ENCODE measurements at regions not wholly inside any gene's neighbourhood (a gene's known extent, or its start where the extent isn't known, plus 50 kb on each side); places are given as distances from the start of the nearest gene placed in this dataset.

- ATAC-seq (no peak), DNase-seq (ENCODE audit: low spot score) (no peak)
Observed at GRCh38 chr4:165765053-165765452, 108.0 kb upstream of the TLL1 start.

DNA sequence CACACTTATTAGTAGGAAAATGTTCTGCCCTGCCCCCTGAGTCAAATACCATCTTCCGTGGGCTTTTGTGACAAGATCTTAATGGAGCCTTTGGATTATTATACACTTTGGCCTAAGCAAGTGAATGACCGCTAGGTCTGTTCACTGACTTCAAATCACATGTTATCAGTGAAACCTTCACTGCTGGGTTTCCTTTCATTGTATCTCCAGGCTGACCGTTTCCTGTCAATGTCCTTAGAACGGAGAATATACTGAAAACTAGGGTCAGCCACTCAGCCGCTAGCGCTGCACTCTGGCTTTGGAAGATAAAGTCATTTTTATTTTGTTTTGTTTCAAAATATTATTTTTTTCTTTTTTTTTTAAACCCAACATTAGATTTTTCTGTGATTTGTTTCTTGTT is 107.0 kb upstream of the TLL1 start:
- DNase-seq (ENCODE audit: low spot score), result no peak
- ATAC-seq, result peak; percentile 56

- no peak for ATAC-seq
- no peak for DNase-seq (ENCODE audit: low spot score)
Observed at GRCh38 chr4:165766976-165767375, 106.1 kb upstream of the TLL1 start.

GRCh38 chr4:165767671-165768070 is 105.4 kb upstream of the TLL1 start:
- DNase-seq (ENCODE audit: low spot score), result no peak
- no peak for ATAC-seq

- DNase-seq (ENCODE audit: low spot score), result no peak
- no peak for ATAC-seq
Observed at GRCh38 chr4:165768281-165768680, 104.8 kb upstream of the TLL1 start.

GRCh38 chr4:165774326-165774725 is 98.7 kb upstream of the TLL1 start:
- DNase-seq (ENCODE audit: low spot score) (no peak), ATAC-seq (no peak)

GRCh38 chr4:165779950-165780670 is 92.9 kb upstream of the TLL1 start:
- ATAC-seq, result no peak
- DNase-seq (ENCODE audit: low spot score), result no peak

DNA sequence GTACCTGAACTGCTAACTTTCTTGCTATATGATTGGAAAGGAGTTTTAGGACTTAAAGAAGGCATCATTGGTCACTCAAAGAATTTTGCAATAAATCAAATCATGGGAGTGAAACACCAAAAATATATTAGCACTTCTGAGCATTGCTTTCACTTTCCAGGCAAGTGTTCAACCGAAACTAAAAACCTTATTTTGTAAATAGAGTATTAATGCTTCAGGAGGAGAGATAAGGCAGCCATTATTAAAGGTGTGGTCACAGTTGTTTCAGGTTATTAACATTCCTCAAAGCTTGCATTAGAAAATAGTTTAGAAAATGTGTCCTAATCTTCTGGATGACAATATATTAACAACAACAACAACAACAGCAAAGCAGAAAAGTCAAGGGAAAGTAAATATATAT is 92.3 kb upstream of the TLL1 start:
- no peak for DNase-seq (ENCODE audit: low spot score)

GRCh38 chr4:165782623-165783022 is 90.4 kb upstream of the TLL1 start:
- ATAC-seq (no peak), DNase-seq (ENCODE audit: low spot score) (no peak)

More for the DNA sequence above, 92.3 kb upstream of the TLL1 start:
- ATAC-seq, result no peak

- ATAC-seq (no peak), DNase-seq (ENCODE audit: low spot score) (no peak)
Observed at GRCh38 chr4:165783626-165784025, 89.4 kb upstream of the TLL1 start.

DNA sequence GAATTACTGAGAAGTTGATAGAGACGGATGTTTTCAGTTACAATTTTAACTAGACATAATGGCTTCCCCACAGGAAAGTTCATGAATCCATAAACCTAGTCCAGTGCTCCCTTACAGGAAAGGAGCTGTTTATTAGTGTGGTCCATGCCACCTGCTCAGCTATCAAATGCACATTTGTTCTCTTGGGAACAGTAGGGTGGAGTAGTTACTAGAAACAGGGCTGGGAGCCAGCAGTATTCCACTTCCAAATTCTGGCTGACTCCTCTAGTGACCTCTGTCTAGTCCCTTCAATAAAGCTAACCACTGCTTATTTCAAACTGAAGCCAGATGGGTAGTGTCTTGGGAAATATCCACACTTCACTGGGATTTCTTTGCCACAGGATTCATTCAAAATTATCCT is 88.4 kb upstream of the TLL1 start:
- ATAC-seq, result peak; percentile 52

DNA sequence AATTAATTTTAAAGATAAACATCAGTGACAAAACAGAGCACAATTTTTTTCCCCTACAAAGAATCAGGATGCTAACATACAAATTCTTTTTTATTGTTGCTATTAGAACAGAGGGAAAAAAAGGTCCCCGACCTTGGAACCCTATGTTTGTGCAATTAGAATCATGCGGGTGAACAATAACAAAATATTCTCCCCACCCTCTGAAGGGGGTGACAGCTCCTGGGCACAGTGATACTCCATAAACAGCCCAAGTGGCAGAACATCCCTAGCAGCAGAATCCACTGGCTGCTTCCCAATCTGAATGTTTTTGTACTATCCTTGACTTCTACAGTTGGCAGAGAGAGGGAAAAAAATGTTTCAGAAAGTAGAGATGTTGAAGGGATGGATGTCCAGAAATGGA is 87.7 kb upstream of the TLL1 start:
- DNase-seq (ENCODE audit: low spot score), result no peak
- no peak for ATAC-seq

More for the DNA sequence above, 88.4 kb upstream of the TLL1 start:
- no peak for DNase-seq (ENCODE audit: low spot score)

DNA sequence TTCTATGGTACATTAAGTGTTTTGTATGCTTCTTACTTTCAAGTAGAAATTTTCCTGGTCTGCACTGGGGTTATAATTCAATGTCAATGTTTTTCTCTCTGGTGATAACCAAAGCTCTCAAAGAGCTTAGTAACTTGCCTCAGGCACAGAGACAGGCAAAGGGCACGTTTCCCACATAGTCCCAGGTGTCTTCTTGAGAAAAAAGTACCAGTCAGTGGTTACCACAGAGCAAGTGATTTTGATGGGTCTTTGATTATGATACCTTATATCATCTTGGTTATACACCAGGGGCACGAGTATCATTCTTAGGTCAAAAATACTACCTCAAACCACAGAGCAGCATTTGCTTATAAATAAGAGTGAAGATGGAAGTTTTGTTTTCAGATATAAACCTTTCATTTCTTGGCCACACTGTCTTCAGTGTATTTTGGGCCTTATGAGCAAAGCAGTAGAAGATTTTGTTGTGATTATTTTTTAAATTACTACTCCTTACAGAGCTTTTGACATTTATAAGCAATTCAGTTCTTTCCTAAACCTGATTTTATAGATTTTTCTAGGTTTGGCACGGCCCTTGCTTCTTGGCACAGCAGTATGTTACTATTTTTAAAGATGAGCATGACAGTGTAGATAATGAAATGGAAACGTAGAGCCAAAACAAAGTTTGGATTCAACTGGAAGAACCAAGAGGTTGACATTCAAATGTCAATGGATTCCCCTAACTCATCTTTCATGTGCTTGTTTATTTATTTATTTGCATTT is 85.3 kb upstream of the TLL1 start:
- DNase-seq (ENCODE audit: low spot score), result no peak
- ATAC-seq, result peak; percentile 31

- DNase-seq (ENCODE audit: low spot score) (no peak), ATAC-seq (no peak)
Observed at GRCh38 chr4:165788686-165789463, 84.2 kb upstream of the TLL1 start.

DNA sequence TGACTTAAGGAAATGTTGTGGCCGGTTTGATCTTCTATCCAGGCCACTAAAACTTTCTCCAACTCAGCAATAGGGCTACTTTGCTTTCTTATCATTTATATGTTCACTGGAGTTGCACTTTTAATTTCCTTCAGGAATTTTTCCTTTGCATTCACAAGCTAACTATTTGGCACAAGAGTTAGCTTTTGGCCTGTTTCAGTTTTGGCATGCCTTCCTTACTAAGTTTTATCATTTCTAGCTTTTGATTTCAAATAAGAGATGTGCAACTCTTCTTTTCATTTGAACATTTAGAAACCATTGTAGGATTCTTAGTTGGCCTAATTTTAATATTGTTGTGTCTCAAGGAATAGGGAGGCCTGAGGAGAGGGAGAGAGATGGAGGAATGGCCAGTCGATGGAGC is 79.8 kb upstream of the TLL1 start:
- ATAC-seq (no peak), DNase-seq (ENCODE audit: low spot score) (no peak)

DNA sequence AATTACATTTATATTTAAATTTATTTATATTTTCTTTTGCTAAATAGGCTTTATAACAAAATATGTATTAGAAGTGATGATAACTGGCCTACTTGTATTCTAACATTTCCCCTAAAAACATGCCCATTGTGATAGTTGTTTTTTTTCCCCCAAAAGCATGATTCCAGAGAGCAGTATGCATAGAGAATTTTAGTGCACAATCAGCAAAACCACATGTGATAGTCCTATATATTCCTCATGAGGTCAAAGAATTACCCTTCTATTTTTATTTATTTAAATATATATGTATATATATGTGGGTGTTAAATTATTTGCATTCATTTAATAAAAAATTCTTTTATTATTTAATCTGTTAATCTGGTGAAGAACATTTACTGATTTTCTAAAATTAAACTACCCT is 78.2 kb upstream of the TLL1 start:
- DNase-seq (ENCODE audit: low spot score), result no peak

GRCh38 chr4:165799384-165799815 is 73.6 kb upstream of the TLL1 start:
- DNase-seq (ENCODE audit: low spot score), result no peak

More for the DNA sequence above, 78.2 kb upstream of the TLL1 start:
- no peak for ATAC-seq

DNA sequence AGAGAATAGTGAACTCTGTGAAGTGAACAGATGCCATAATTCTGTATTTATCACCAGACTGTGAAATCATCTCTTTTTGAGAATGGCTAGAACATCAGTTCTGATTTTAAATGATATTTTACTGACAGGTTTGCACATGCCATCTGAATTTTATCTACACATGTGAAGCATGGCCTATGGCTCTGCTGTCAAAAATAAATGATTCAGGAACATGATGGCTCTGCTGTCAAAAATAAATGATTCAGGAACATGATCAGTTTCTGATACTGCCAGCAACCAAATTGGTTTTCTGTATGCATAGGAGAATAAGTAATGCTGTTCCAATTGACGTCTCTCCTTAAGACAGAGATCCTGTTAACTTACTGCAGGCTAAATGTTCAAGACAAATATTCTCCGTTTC is 70.6 kb upstream of the TLL1 start:
- ATAC-seq (no peak), DNase-seq (ENCODE audit: low spot score) (no peak)

More at GRCh38 chr4:165799384-165799815, 73.6 kb upstream of the TLL1 start:
- no peak for ATAC-seq

DNA sequence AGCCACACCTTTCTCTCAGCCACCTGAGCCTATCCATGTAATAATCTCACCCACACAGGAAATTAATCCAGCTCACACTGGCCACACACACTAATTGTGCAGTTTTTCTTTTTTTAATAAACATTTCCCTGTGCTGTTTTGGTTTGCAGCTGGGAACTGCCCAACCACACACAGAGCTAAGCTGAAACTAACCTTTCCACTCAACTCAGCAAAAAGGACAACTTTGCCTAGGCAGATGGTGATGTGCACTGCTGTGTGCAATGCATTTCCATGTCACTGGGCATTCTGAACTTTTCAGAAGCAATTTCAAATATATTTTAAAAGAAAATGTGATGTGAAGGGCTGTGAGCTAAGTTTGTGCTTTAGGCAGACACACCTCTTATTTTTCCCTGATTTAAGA is 70.0 kb upstream of the TLL1 start:
- DNase-seq (ENCODE audit: low spot score) (no peak), ATAC-seq (no peak)

- ATAC-seq, result no peak
- no peak for DNase-seq (ENCODE audit: low spot score)
Observed at GRCh38 chr4:165805406-165805805, 67.6 kb upstream of the TLL1 start.

GRCh38 chr4:165806613-165807012 is 66.4 kb upstream of the TLL1 start:
- no peak for ATAC-seq

DNA sequence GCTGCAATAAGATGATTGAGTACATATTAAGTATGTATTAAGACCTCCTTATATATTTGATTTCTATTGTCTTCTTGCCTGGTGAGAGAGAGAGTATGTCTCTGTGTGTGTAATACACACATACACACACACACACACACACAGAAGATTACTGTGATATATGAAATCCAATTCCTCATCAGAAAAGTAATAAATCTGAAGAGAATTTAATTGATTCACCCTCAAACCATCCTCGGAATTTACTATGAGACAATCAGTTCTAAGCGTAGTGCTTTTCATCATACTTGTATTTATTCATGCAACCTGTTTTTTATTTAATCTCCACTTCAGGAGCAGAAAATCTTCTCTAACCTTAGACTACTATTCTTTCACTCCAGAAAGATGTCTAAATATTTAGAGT is 62.3 kb upstream of the TLL1 start:
- no peak for DNase-seq (ENCODE audit: low spot score)

More at GRCh38 chr4:165806613-165807012, 66.4 kb upstream of the TLL1 start:
- no peak for DNase-seq (ENCODE audit: low spot score)

More for the DNA sequence above, 62.3 kb upstream of the TLL1 start:
- ATAC-seq, result no peak

Measured in left lobe of liver (tissue), 2 donors.